UCSD-AML1 (cell line): ENCODE measurements at regions not wholly inside any gene's neighbourhood (a gene's known extent, or its start where the extent isn't known, plus 50 kb on each side); places are given as distances from the start of the nearest gene placed in this dataset.
"Not testable (repeated sequence)": the region's sequence is repeated elsewhere in the genome, so short reads cannot be mapped to it uniquely, and the experiment has no call there.

ENCODE experiments used
- DNase-seq: peaks from one replicate; lab custom pipeline; 2025; ENCODE audit not compliant: unreplicated experiment; lab: John Stamatoyannopoulos, UW

DNA sequence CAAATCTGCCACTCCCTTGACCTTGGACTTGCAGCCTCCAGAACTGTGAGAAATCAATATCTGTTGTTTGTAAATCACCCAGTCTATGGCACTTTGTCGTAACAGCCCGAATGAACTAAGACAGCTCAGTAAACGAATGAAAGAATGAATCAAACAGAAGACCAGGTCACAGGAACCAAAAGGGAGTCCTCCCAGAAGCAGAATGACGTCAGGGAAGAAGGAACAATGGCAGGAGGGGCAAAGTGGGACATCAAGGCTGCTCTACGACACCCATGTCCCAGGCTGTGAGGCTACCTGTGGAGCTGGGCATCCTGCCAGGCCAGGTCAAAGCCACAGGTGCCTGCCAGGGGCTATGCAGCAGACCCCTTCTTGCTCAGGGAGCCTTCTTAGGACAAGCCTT, 267.2 kb upstream of the PFKP start:
- DNase-seq, result no peak

DNA sequence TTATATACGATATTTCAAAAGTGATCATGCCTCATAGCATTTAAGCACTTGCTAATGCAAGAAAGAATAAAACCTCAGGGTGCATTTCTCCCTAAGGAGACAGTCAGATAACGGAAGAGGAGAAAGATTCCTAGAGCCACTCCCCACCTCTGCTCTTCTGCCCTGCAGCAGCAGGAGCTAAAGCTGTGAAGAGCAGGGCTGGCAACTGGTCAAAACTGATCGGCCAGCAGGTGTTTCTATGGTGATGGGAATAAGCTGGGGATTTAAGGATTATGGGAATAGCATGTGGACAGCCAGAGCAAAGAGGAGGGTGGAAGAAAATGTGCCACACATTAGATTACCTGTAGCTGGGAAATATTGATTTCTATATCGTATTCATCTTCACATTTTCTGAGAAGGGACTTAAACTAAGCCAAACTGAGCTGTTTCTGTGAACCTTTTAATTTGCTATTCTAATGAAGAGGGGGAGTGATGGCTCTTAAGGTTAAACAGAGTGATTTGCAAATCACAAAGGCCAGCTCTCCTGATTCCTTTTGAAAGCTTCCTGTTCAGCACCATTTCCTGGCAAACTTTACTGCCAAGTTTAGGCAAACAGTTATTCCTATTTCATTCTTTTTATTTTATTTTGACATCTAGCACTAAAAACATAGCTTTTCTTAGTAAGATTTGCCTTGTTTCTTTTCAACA, 268.9 kb upstream of the PFKP start:
- DNase-seq, result no peak

DNA sequence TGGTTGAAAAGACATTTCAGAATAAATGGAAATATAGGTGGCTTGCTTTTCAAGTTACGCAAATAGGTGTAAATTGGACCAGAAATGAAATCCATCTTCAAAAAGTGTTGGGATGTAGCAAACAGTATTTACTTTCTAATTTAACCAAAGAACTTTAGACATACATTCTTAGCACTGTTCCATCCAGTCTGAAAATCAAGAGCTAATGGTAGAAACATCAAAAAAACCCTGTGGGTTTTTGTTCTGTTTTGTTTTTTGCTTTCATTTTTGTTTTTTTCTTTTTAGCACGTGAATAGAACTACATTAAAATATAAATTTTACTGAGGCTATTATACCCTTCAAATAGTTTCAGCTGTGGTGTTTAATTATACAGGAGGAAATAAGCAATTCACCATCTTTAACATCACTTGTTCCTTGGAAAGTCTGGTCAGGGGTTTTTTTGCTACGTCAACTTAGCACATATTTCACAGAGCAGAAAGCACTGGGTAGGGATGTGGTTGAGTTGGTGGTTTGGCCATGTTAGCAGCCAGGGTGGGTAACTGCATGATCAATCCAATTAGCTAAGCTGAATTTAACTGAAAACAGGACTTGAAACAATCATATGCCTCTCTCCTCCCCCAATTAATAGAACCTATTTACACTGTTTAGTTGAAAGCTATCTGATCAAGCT, 275.4 kb upstream of the PFKP start:
- peak; percentile 24 for DNase-seq

DNA sequence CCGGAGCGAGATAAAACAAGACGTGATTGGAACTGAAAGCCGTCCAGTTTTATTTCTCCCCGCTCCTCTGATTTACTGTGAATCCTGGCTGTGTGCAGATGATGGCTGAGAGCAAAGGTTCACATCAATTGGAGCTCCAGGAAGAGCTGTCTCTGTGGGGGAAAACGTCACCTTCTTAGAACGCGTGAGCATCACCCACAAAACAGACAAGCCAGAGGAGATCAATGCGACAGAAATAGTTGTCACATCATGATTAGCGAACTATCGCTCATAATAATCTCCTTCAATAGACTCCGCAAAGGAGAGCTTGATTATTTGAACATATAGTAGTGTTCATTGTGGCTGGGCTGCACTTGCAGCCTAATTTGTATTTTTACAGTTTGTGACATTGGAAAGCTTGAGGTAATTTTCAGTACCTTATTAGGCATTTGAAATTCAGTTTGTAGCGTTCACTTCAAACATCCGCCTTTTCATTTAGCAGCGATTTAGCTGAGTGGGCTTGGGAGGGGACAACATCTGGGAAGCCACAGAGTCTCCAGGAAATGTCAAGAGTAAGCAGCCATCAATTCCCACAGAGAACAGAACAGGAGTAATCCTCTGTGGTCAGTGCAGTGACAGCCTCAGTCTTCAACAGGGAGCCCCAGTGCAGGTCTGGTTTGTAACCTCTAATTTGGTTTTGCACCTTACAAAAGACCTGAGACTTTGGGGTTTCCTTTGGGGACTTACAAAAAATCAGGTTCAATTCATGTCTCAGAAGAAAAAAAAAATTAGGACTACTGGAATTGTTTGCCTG, 276.8 kb upstream of the PFKP start:
- peak; percentile 34 for DNase-seq

DNA sequence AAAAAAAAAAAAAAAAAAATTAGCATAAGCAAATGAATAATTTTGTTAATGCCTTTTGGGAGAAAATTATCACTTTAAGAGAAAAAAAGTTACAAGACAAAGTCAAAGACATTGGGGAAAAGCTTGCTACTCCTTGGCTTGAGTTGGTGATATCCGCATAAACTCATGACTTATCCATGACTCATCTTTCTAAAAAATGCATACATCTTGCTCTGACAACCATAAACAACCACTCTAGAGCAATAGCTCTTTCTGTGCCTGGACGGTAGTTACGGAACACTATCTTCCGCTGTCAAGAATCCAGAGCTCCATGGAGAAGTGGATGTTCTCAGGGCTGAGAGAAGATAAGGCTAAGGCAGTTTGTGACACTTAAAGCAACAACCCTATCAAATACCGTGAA, 281.1 kb upstream of the PFKP start:
- DNase-seq, result no peak

DNA sequence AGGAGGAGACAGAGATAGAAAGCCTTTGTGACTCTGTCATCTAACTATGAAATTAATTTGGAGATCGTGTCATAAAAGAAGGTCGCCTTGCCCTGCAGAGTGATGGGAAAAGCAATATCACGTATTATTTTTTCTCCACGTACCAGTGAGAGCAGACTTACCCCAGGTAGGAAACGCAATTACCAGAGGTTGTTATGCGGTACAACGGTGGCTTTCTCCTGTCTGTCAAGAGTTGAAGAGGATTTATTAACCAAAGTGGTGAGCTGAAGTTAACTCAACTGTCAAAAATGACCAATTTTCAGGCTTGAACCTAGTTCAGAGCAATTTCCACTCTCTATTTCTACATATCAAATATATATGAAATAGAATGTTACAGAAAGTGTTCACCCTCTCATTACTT, 282.6 kb upstream of the PFKP start:
- no peak for DNase-seq

DNA sequence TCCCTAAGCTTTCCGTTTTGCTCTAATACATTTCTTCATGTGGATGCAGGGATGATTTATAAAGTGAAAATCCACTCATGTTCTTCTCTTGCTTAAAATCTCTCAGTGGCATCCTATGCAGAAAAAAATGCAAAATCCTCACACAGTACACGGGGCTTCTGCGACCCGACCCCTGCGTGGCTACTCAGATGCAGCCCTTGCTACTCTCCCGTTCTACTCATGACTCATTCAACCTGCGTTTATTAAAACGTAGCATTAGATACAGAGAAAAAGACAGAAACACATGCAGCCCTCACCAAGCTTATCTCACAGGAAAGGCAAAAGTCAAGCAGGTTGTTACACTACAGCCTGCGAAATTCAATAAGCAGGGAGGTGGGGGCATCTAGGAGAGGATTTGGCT, 284.4 kb upstream of the PFKP start:
- no peak for DNase-seq

DNA sequence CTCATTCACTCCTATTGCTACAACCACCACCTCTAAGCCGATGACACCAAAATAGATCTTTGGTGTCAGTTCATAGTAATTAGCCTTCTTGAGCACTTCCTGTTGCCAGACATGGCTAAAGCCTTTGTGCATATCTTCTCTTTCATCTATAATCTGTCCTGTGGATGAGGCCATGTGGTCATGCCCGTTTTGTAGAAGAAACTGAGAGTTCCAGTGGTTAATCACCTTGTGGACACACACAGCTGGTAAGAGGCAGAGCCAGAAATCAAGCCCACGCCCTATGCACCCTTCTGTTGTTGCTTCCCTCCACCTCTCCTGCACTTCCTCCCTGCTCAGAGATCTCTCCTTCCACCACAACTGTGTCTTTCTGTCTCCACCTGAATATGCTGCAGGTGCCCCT, 285.1 kb upstream of the PFKP start:
- no peak for DNase-seq

DNA sequence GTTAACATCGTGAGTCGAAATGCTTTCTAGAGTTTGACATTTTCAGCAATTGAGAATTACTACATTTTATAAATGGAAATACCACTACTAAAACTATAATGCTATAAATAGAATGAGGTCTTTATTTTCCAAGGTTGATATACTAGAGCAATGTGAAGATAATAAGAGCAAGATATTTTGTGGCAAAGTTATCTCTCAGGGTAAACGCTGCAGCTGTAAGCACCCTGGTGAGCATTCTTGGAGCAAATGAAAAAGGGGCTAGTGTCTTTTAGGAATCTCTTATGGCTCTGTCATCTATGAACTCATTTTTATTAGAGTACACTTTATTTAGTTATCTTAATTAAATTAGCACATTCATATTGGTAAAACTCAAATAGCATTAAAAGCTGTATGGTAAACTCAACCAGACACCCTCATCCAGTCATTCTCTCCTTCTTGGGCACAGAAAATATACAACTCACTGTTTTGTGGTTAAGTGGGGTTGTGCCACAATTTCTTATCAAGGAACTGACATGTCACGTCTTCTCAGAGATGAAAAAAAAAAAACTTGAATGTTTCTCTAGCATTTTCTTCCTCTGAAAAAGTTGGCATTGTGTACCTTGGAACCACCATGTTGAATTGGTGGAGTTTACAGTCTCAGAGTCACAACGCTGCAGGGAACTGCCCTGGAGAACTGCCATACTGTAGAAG, 289.5 kb upstream of the PFKP start:
- DNase-seq, result no peak

DNA sequence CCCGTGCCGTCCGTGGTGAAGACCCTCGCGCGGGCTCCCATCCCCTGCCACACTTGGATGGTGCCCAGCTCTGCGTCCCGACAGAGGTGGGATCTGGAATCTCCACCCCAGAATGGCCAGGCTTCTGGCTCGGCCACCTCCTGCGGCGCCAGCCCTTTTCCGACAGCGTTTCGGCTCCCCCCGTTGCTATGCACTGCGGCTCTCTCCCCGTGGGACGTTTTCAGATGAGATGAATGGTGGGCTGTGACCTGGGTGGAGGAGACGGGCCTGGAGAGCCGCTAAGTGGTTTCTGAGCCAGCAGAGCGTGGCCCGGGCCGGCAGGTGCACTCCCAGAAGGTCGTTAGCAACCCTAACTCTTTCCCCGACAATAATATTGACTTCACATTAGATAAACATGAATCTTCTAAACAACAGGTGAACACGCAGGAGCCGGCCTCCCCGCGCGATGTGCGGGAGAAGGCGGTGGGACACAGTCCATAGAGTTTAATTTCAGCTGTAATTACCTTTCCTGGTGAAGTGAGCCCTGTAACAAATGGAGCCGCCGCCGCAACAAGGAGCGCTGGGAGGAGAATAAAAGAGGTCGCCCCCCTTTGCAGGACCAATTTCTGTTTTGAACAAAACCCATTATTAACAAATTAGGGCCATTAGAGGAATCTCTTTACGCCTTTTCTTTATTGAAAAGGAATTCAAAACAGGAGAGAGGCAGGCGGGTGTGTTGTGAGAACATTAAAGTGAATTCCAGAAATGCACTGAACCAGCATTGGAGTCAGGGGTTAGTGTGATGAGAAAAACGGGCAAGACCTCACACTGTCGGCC, 294.3 kb upstream of the PFKP start:
- DNase-seq, result no peak

DNA sequence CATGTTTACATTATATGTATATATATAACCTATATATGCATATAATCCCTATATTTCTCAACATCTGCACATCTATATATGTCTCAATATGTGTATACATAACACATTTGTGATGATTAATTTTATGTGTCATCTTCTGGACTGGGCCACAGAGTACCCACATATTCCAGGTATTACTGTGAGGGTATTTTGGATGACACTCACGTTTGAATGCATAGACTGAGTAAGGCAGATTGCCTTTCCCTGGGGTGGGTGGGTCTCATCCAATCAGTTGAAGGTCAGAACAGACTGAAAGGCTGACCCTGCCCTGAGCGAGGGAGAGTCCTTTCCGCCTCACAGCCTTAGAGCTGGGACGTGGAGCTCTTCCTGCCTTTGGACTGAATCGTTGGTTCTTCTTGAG, 295.2 kb upstream of the PFKP start:
- DNase-seq, result no peak

DNA sequence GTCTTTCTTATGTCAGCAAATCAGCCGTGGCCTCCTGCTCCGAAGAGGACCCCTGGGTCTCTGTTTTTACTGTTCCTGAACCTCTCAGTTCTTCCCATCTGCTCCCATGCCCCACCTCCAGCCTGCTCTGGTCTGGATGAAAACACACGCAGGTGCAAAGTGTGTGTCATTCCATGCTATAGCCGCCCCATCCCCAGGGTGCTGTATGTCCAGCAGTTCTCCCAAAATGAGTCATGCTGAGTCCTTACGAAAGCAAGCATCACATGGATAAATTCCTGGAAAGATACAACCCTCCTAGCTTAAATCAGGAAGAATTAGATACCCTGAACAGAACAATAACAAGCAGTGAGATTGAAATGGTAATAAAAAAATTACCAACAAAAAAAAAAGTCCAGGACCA, 300.1 kb upstream of the PFKP start:
- DNase-seq, result not testable (repeated sequence)

DNA sequence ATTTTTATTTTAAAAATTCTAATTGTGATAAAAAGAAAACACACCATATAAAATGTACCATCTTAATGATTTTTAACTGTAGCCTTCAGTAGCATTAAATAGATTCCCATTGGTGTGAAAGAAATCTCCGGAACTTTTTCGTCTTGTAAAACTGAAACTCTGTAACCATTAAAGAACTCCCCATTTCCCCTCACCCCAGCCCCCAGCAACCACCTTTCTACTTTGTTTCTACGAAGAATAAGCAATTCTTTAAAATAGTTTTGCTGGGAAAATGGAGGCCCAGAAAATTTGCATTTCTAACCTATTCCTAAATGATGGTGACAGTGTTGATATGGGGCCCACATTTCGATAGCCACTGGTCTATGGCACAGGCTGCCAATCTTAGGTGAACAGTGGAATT, 305.4 kb upstream of the PFKP start:
- no peak for DNase-seq

DNA sequence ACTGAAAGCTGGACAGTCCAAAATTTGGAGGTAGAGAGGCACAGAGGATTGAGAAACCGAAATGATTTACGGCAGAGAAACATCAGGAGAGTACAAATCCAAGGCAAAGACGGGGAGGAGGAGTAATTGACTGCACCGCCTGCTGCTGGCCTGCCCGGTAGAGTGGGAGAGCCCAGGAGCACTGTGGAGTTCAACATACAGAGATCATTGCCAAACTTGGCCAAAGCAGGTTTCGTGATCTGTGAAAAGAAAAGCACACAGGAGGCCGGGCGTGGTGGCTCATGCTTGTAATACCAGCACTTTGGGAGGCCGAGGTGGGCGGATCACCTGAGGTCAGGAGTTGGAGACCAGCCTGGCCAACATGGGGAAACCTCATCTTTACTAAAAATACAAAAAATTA, 306.0 kb upstream of the PFKP start:
- no peak for DNase-seq

DNA sequence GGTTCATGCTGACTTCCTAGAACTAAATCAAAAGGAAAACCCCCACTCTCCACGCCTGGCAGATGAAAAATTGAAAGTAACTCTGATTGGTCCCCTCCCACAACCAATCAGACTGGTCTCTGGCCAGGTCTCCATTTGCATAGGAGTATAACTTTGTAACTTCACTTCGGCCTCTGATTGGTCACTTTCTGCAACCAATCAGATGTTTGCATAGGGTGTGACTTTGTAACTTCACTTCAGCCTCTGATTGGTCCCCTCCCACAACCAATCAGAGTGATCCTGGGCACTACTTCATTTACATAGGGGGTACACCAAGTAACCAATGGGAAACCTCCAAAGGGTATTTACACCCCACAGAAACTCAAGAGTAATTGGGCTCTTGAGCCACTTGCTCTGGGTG, 306.6 kb upstream of the PFKP start:
- DNase-seq, result no peak

DNA sequence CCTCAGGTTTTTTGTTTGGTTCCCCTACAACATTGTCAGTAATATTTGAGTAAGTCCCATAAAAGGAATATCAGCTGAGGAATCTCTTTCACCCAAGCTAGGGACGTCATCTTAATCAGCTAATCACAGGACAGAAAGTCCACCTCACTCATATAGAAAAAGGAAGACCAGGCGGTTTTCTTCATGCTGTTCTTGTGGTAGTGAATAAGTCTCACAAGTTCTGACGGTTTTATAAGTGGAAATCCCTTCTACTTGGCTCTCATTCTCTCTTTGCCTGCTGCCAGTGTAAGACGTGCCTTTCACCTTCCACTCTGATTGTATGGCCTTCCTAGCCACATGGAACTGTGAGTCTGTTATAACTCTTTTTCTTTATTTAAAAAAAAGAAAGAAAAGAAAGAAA, 308.1 kb upstream of the PFKP start:
- DNase-seq, result no peak

DNA sequence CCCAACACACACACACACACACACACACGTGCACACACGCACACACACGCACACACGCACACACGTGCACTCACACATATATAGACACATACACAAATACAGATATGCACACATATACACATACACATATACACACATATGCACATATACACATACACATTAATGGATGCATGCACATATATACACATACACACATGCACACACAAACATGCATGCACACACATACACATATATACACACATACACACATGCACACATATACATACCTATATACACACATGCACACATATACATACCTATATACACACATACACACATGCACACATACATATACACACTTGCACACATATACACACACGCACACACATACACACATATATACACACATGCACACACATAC, 312.4 kb upstream of the PFKP start:
- DNase-seq, result no peak

DNA sequence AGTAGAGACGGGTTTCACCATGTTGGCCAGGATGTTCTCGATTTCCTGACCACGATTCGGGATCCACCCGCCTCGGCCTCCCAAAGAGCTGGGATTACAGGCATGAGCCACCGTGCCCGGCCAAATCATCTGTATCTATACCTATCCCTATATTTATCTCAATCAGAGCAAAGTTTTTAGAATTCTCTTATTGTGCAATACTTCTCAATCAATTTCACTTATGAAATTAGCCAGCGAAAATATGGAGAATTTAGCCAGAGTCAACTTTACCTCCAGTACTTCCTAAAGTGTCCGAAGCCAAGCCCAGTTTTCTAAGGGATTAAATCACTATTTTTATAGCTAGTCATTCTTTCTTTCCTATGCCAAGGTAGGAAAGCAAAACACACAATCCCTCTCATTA, 319.1 kb upstream of the PFKP start:
- no peak for DNase-seq

DNA sequence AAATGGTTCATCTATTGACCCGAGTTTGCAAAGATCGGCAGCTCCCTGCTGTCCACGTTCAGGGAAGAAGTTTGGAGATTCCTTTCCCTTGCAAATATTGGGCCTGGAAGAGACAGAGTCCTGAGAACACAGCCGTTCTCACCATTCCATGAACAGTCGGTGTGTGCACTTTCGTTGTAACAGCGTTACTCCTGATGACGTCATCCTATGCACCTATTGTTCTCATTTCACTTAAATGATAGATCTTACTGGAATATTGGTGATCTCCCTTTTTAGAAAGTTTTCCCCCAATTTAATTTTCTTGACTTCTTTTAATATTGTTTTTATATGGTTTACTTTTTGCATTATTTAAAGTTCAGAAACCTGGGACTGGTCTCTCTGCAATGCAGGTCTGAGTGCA, 320.7 kb upstream of the PFKP start:
- DNase-seq, result no peak

DNA sequence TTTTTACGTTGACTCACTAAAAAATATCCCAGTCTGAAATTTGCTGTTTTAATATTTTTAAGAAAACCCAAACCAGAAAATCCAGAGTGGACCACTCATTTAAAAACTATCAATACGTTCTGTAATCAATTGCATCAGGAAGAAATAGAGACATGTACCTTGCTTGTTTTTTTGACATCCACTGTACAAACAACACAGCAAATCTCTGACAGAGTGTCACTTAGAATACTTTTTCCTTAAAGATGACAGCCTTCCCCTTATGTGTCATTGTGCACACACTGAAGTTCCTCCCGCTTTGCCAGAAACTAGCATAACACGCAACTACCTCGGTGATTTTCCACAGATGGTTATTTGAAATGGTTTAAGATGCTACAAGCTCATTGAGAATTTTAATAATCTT, 321.7 kb upstream of the PFKP start:
- no peak for DNase-seq
